Loucy (cell line): ENCODE measurements at regions not wholly inside any gene's neighbourhood (a gene's known extent, or its start where the extent isn't known, plus 50 kb on each side); places are given as distances from the start of the nearest gene placed in this dataset.

Experiments used
- CTCF ChIP-seq: fragments of 200-600 bp; sonication (generic); conservative IDR thresholded peaks from 2 replicates; pipeline ENCODE4 v1.5.1; 2014; ENCODE audit warnings: mild to moderate bottlenecking, antibody characterized with exemption, low read length
- EZH2phosphoT487 ChIP-seq: fragments of 200-600 bp; IDR thresholded peaks from 2 replicates; pipeline ENCODE4 v1.6.1; 2018; ENCODE audit warnings: antibody characterized with exemption, mild to moderate bottlenecking, moderate library complexity, borderline replicate concordance

DNA sequence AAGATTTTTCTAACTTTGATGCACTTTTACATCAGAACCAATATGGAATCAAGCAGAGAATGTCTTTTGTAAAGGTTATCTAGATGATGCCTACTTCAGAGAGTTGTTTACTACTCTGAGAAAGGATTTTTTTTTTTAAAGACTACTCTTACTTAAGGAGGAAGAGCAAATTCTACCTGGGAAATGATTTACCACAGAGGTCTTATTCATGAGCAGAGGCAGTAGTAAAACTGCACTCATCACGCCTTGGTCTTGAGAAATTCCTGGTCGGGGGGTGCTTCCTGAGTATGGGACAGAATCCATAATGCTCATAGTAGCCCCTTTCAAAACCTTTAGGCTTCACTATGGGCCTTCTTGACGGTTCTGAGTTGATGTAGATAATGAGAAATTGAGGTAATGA lies 241.8 kb upstream of the PREP start:
- TF ChIP-seq CTCF (no peak), EZH2phosphoT487 (no peak)
